ENCODE measurements at regions not wholly inside any gene's neighbourhood (a gene's known extent, or its start where the extent isn't known, plus 50 kb on each side); places are given as distances from the start of the nearest gene placed in this dataset.

DNA sequence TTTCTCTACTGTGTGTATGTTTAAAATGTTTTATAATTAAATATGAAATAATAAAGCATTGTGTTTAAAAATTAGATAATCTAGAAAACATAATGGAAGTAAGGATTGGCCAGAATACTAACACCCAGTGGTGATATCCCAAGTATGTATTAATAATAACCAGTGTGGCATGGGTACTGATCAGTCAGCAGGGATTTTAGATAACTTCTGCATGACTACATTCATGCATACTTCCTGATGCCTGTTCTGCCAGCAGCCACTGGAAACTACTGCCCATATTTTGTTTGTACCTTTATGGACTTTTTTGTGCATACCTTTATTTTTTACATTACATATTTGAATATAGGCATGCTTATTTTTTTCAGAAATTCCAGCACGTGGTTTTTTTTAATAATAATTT is 156.6 kb upstream of the TMEM196 start:
- TF ChIP-seq, protein P1, sequence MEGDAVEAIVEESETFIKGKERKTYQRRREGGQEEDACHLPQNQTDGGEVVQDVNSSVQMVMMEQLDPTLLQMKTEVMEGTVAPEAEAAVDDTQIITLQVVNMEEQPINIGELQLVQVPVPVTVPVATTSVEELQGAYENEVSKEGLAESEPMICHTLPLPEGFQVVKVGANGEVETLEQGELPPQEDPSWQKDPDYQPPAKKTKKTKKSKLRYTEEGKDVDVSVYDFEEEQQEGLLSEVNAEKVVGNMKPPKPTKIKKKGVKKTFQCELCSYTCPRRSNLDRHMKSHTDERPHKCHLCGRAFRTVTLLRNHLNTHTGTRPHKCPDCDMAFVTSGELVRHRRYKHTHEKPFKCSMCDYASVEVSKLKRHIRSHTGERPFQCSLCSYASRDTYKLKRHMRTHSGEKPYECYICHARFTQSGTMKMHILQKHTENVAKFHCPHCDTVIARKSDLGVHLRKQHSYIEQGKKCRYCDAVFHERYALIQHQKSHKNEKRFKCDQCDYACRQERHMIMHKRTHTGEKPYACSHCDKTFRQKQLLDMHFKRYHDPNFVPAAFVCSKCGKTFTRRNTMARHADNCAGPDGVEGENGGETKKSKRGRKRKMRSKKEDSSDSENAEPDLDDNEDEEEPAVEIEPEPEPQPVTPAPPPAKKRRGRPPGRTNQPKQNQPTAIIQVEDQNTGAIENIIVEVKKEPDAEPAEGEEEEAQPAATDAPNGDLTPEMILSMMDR (IDR thresholded peaks at IDR 0.05), result no peak
- Mint-ChIP-seq H3K27me3 (ENCODE audit: unreplicated experiment) (no peaks in the 10 kb centered on the region), H3K4me1 (ENCODE audit: unreplicated experiment) (peaks cover 2% of the 10 kb centered on the region), H3K36me3 (ENCODE audit: unreplicated experiment) (no peaks in the 10 kb centered on the region), H3K4me3 (ENCODE audit: unreplicated experiment) (no peak overlapping the region), H3K9me3 (ENCODE audit: unreplicated experiment) (peaks cover 3% of the 10 kb centered on the region), H3K27ac (ENCODE audit: unreplicated experiment) (no peak overlapping the region)
- DNase-seq (ENCODE audit: extremely low spot score, unreplicated experiment), result no peak

GRCh38 chr7:19928247-19928646 is 154.8 kb upstream of the TMEM196 start:
- TF ChIP-seq, protein P1 (IDR thresholded peaks at IDR 0.05), result no peak
- Mint-ChIP-seq H3K4me3 (ENCODE audit: unreplicated experiment) (no peak overlapping the region), H3K27ac (ENCODE audit: unreplicated experiment) (no peak overlapping the region), H3K4me1 (ENCODE audit: unreplicated experiment) (peaks cover 2% of the 10 kb centered on the region), H3K36me3 (ENCODE audit: unreplicated experiment) (no peaks in the 10 kb centered on the region), H3K27me3 (ENCODE audit: unreplicated experiment) (no peaks in the 10 kb centered on the region), H3K9me3 (ENCODE audit: unreplicated experiment) (no peaks in the 10 kb centered on the region)
- no peak for DNase-seq (ENCODE audit: extremely low spot score, unreplicated experiment)

DNA sequence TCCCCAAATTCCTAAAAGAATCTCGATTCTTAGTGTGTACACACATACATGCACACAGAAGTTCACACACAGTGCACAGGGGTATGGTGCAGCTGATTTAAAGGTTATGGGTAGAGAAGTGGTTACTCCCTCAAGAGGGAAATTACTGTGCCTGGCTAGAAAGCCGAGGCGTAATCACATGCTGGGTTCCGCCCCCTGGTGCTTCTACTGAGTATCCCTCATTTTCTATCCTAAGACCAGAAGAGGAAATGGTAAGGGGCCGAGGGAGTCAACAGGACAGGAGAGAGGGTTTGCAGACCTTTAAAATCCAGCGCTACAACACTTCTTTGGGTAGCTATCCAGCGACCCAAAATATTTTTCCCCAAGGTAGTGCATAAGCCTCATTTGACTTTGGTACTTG is 147.3 kb upstream of the TMEM196 start:
- DNase-seq (ENCODE audit: extremely low spot score, unreplicated experiment), result no peak
- no peak overlapping the region for H3K4me3 Mint-ChIP-seq (ENCODE audit: unreplicated experiment)
- no peaks in the 10 kb centered on the region for H3K36me3 Mint-ChIP-seq (ENCODE audit: unreplicated experiment)
- H3K9me3 Mint-ChIP-seq (ENCODE audit: unreplicated experiment), result no peaks in the 10 kb centered on the region
- no peak overlapping the region for H3K27ac Mint-ChIP-seq (ENCODE audit: unreplicated experiment)
- H3K4me1 Mint-ChIP-seq (ENCODE audit: unreplicated experiment), result peaks cover 16% of the 10 kb centered on the region
- TF ChIP-seq, protein P1 (IDR thresholded peaks at IDR 0.05), result no peak
- H3K27me3 Mint-ChIP-seq (ENCODE audit: unreplicated experiment), result no peaks in the 10 kb centered on the region

GRCh38 chr7:19920166-19920565 is 146.7 kb upstream of the TMEM196 start:
- no peak for DNase-seq (ENCODE audit: extremely low spot score, unreplicated experiment)
- Mint-ChIP-seq H3K27ac (ENCODE audit: unreplicated experiment) (no peak overlapping the region), H3K27me3 (ENCODE audit: unreplicated experiment) (no peaks in the 10 kb centered on the region), H3K36me3 (ENCODE audit: unreplicated experiment) (no peaks in the 10 kb centered on the region), H3K9me3 (ENCODE audit: unreplicated experiment) (no peaks in the 10 kb centered on the region), H3K4me1 (ENCODE audit: unreplicated experiment) (peaks cover 19% of the 10 kb centered on the region), H3K4me3 (ENCODE audit: unreplicated experiment) (no peak overlapping the region)
- TF ChIP-seq, protein P1 (IDR thresholded peaks at IDR 0.05), result no peak

- TF ChIP-seq, protein P1 (IDR thresholded peaks at IDR 0.05), result no peak
- DNase-seq (ENCODE audit: extremely low spot score, unreplicated experiment), result no peak
- H3K27ac Mint-ChIP-seq (ENCODE audit: unreplicated experiment), result peak overlapping the region; percentile 43
- peaks cover 19% of the 10 kb centered on the region for H3K4me1 Mint-ChIP-seq (ENCODE audit: unreplicated experiment)
- H3K9me3 Mint-ChIP-seq (ENCODE audit: unreplicated experiment), result no peaks in the 10 kb centered on the region
- no peaks in the 10 kb centered on the region for H3K27me3 Mint-ChIP-seq (ENCODE audit: unreplicated experiment)
- H3K4me3 Mint-ChIP-seq (ENCODE audit: unreplicated experiment), result no peak overlapping the region
- H3K36me3 Mint-ChIP-seq (ENCODE audit: unreplicated experiment), result no peaks in the 10 kb centered on the region
These were observed 146.1 kb upstream of the TMEM196 start for GRCh38 chr7:19919261-19920095.

All from osteocyte (in vitro differentiated cells).